ENCODE measurements at regions not wholly inside any gene's neighbourhood (a gene's known extent, or its start where the extent isn't known, plus 50 kb on each side); places are given as distances from the start of the nearest gene placed in this dataset.

GRCh38 chr14:85461432-85462133, 68.4 kb upstream of the FLRT2 start:
- no peak for TF ChIP-seq CTCF (IDR thresholded peaks at IDR 0.05)
- TF ChIP-seq POLR2A (IDR thresholded peaks at IDR 0.05), result no peak
- TF ChIP-seq POLR2AphosphoS5 (IDR thresholded peaks at IDR 0.05), result no peak
- no peak overlapping the region for H3K27ac ChIP-seq
- DNase-seq (ENCODE audit: low spot score), result no peak
- H3K4me3 ChIP-seq, result no peak overlapping the region
- intact Hi-C loops (cut with DNase I), result no loop called here
- 81% methylated on average over 3 of the region's 3 CpGs for whole genome bisulfite sequencing
- no peaks in the 10 kb centered on the region for H3K36me3 ChIP-seq
- H3K4me1 ChIP-seq (replicated peaks), result no peaks in the 10 kb centered on the region
- H3K27me3 ChIP-seq (replicated peaks; ENCODE audit: insufficient read depth), result no peaks in the 10 kb centered on the region
- no peaks in the 10 kb centered on the region for H3K9me3 ChIP-seq

GRCh38 chr14:85463512-85463911, 66.4 kb upstream of the FLRT2 start:
- TF ChIP-seq POLR2A (IDR thresholded peaks at IDR 0.05) (no peak), POLR2AphosphoS5 (IDR thresholded peaks at IDR 0.05) (no peak), CTCF (IDR thresholded peaks at IDR 0.05) (no peak)
- intact Hi-C loops (cut with DNase I), result no loop called here
- no peaks in the 10 kb centered on the region for H3K4me1 ChIP-seq (replicated peaks)
- DNase-seq (ENCODE audit: low spot score), result no peak
- H3K36me3 ChIP-seq, result no peaks in the 10 kb centered on the region
- no peaks in the 10 kb centered on the region for H3K9me3 ChIP-seq
- no peak overlapping the region for H3K27ac ChIP-seq
- H3K4me3 ChIP-seq, result no peak overlapping the region
- H3K27me3 ChIP-seq (replicated peaks; ENCODE audit: insufficient read depth), result no peaks in the 10 kb centered on the region
- 50% methylated on average over 4 of the region's 4 CpGs for WGBS

GRCh38 chr14:85464135-85464895, 65.6 kb upstream of the FLRT2 start:
- intact Hi-C loops (cut with DNase I), result no loop called here
- TF ChIP-seq POLR2AphosphoS5 (IDR thresholded peaks at IDR 0.05) (no peak), POLR2A (IDR thresholded peaks at IDR 0.05) (no peak), CTCF (IDR thresholded peaks at IDR 0.05) (no peak)
- no peak overlapping the region for H3K27ac ChIP-seq
- no peak overlapping the region for H3K4me3 ChIP-seq
- H3K9me3 ChIP-seq, result no peaks in the 10 kb centered on the region
- no peaks in the 10 kb centered on the region for H3K36me3 ChIP-seq
- H3K4me1 ChIP-seq (replicated peaks), result no peaks in the 10 kb centered on the region
- 85% methylated on average over 2 of the region's 2 CpGs for WGBS
- no peak for DNase-seq (ENCODE audit: low spot score)
- no peaks in the 10 kb centered on the region for H3K27me3 ChIP-seq (replicated peaks; ENCODE audit: insufficient read depth)

- H3K9me3 ChIP-seq, result no peaks in the 10 kb centered on the region
- WGBS, result 73% methylated on average over 3 of the region's 3 CpGs
- H3K36me3 ChIP-seq, result no peaks in the 10 kb centered on the region
- H3K4me3 ChIP-seq, result no peak overlapping the region
- H3K4me1 ChIP-seq (replicated peaks), result no peaks in the 10 kb centered on the region
- DNase-seq (ENCODE audit: low spot score), result no peak
- no peak for TF ChIP-seq POLR2A (IDR thresholded peaks at IDR 0.05)
- no peak for TF ChIP-seq CTCF (IDR thresholded peaks at IDR 0.05)
- TF ChIP-seq POLR2AphosphoS5 (IDR thresholded peaks at IDR 0.05), result no peak
- intact Hi-C loops (cut with DNase I), result no loop called here
- no peak overlapping the region for H3K27ac ChIP-seq
- H3K27me3 ChIP-seq (replicated peaks; ENCODE audit: insufficient read depth), result no peaks in the 10 kb centered on the region
These were observed 63.3 kb upstream of the FLRT2 start for GRCh38 chr14:85466678-85467077.

GRCh38 chr14:85468816-85469215, 61.1 kb upstream of the FLRT2 start:
- intact Hi-C loops (cut with DNase I), result no loop called here
- TF ChIP-seq CTCF (IDR thresholded peaks at IDR 0.05) (no peak), POLR2A (IDR thresholded peaks at IDR 0.05) (no peak), POLR2AphosphoS5 (IDR thresholded peaks at IDR 0.05) (no peak)
- no peaks in the 10 kb centered on the region for H3K9me3 ChIP-seq
- no peaks in the 10 kb centered on the region for H3K36me3 ChIP-seq
- 29% methylated on average over 2 of the region's 2 CpGs for WGBS
- no peaks in the 10 kb centered on the region for H3K27me3 ChIP-seq (replicated peaks; ENCODE audit: insufficient read depth)
- H3K4me1 ChIP-seq (replicated peaks), result no peaks in the 10 kb centered on the region
- no peak for DNase-seq (ENCODE audit: low spot score)
- H3K27ac ChIP-seq, result no peak overlapping the region
- no peak overlapping the region for H3K4me3 ChIP-seq

All from prostate gland (tissue), 2 donors.